AG04449 (cell line): ENCODE measurements at regions not wholly inside any gene's neighbourhood (a gene's known extent, or its start where the extent isn't known, plus 50 kb on each side); places are given as distances from the start of the nearest gene placed in this dataset.

Experiments
- CTCF ChIA-PET: fragments of 350-600 bp; formaldehyde crosslinking; extraction: SDS; loops from one replicate; lab custom pipeline; 2021; ENCODE audit warnings: antibody characterized with exemption; lab: Yijun Ruan, JAX
- POLR2A ChIA-PET: fragments of 400-600, 350-600 bp; formaldehyde crosslinking; extraction: SDS; loops from one replicate; lab custom pipeline; 2020; ENCODE audit warnings: antibody characterized with exemption, inconsistent platforms; lab: Yijun Ruan, JAX
- DNase-seq: peaks from one replicate; pipeline ENCODE4 v3.0.0-alpha.2; 2010; ENCODE audit warnings: low read depth, low spot score
- H3K4me3 ChIP-seq: 2 replicates; pipeline ENCODE4 v1.5.1; 2011; ENCODE audit warnings: low read depth, mild to moderate bottlenecking, control low read depth, low read length
- TF ChIP-seq, protein P1 (sequence below): IDR thresholded peaks from one replicate; pipeline ENCODE4 v1.5.1; 2011; ENCODE audit warnings: mild to moderate bottlenecking, moderate library complexity, low read length, control low read depth, inconsistent platforms; ENCODE audit not compliant: insufficient read depth; ENCODE audit errors: missing control alignments

- TF ChIP-seq, protein P1, sequence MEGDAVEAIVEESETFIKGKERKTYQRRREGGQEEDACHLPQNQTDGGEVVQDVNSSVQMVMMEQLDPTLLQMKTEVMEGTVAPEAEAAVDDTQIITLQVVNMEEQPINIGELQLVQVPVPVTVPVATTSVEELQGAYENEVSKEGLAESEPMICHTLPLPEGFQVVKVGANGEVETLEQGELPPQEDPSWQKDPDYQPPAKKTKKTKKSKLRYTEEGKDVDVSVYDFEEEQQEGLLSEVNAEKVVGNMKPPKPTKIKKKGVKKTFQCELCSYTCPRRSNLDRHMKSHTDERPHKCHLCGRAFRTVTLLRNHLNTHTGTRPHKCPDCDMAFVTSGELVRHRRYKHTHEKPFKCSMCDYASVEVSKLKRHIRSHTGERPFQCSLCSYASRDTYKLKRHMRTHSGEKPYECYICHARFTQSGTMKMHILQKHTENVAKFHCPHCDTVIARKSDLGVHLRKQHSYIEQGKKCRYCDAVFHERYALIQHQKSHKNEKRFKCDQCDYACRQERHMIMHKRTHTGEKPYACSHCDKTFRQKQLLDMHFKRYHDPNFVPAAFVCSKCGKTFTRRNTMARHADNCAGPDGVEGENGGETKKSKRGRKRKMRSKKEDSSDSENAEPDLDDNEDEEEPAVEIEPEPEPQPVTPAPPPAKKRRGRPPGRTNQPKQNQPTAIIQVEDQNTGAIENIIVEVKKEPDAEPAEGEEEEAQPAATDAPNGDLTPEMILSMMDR: no peak
- no peak overlapping the region for H3K4me3 ChIP-seq
- POLR2A ChIA-PET: interaction anchor here (0.8 to 1.3 kb wide), 4 partner anchors 18 to 66 kb away, joined by 3 to 8 read pairs (median 6); no protein-coding TSS in a partner anchor
- CTCF ChIA-PET: interaction anchor here (1.0 to 3.8 kb wide), 5 partner anchors 17 to 111 kb away, joined by 4 to 16 read pairs (median 4); no protein-coding TSS in a partner anchor
- DNase-seq: peak; percentile 97
Observed at GRCh38 chr2:105455488-105456003, 56.7 kb upstream of the FHL2 start.

DNA sequence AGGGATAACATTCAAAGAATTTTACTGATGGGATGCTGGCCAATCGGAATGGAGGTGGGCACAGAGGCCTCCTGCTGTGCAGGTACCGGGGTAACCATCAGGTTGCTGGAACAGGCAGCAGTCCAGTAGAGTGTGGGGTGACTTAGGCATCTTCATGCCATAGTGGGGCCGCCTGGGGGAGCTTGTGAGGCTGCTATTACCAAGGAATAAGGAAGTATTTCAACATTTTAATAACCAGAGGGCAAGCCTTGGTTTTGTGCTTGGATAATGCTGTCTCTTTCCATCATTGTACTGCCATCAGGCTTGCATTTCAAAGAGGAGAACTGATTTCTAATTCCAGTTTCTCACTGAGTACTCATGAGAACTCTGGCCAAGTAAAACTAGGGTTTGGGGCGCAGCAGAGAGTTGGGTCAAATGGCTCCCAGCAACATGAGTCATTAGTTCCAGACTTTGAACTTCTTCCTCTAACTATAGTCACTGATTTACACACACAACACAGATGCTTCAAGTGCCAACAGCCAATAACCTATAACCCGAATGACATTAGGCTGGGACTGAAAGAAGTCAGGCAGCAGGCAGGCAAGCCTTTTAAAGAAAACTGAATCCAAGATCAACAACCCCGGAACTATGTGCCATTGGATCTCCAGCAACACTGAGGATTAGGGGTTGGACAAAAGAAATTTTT is 56.1 kb upstream of the FHL2 start:
- TF ChIP-seq, protein P1: peak; percentile 52
- peak; percentile 53 for DNase-seq
- ChIA-PET CTCF (interaction anchor here (0.6 to 3.8 kb wide), 9 partner anchors 9 to 111 kb away, joined by 3 to 16 read pairs (median 6); no protein-coding TSS in a partner anchor), POLR2A (interaction anchor here (1.1 to 1.3 kb wide), 3 partner anchors 23 to 66 kb away, joined by 3 to 8 read pairs (median 4); no protein-coding TSS in a partner anchor)
- H3K4me3 ChIP-seq: no peak overlapping the region

GRCh38 chr2:105451571-105452166 is 52.8 kb upstream of the FHL2 start:
- ChIA-PET POLR2A (no interaction called here), CTCF (interaction anchor here (1.3 to 3.8 kb wide), 2 partner anchors 13 to 47 kb away, joined by 4 to 16 read pairs; no protein-coding TSS in a partner anchor)
- DNase-seq: no peak
- no peak overlapping the region for H3K4me3 ChIP-seq
- TF ChIP-seq, protein P1: no peak

GRCh38 chr2:105450471-105450870 is 51.6 kb upstream of the FHL2 start:
- CTCF ChIA-PET: interaction anchor here (1.3 kb wide), 1 partner anchor 46 kb away, joined by 4 read pairs; no protein-coding TSS in a partner anchor

GRCh38 chr2:105449076-105449475 is 50.2 kb upstream of the FHL2 start:
- TF ChIP-seq, protein P1: no peak
- H3K4me3 ChIP-seq: no peak overlapping the region
- POLR2A ChIA-PET: no interaction called here
- DNase-seq: no peak
- CTCF ChIA-PET: interaction anchor here (0.7 to 1.5 kb wide), 2 partner anchors 45 to 72 kb away, joined by 3 read pairs; no protein-coding TSS in a partner anchor

More at GRCh38 chr2:105450471-105450870, 51.6 kb upstream of the FHL2 start:
- TF ChIP-seq, protein P1: no peak
- POLR2A ChIA-PET: no interaction called here
- DNase-seq: no peak
- no peak overlapping the region for H3K4me3 ChIP-seq
